HTR-8/SVneo (cell line): ENCODE measurements at regions not wholly inside any gene's neighbourhood (a gene's known extent, or its start where the extent isn't known, plus 50 kb on each side); places are given as distances from the start of the nearest gene placed in this dataset.
A peak's percentile ranks its signal among the peaks of the same experiment; 100 is the strongest.

Experiments used
- DNase-seq: peaks from one replicate; pipeline ENCODE4 v3.0.0; 2011; ENCODE audit warnings: low spot score, mixed read lengths; ENCODE audit not compliant: insufficient read length
- FAIRE-seq: peaks from 2 replicates; lab custom pipeline; 2011; peaks lifted over from hg19 to GRCh38; lab: Jason Lieb, UNC

- no peak for DNase-seq
- no peak for FAIRE-seq
Observed at GRCh38 chr9:134214386-134214765, 50.0 kb upstream of the RNU6ATAC start.

GRCh38 chr9:134214766-134215419, 50.5 kb upstream of the RNU6ATAC start:
- DNase-seq (no peak), FAIRE-seq (no peak)

DNA sequence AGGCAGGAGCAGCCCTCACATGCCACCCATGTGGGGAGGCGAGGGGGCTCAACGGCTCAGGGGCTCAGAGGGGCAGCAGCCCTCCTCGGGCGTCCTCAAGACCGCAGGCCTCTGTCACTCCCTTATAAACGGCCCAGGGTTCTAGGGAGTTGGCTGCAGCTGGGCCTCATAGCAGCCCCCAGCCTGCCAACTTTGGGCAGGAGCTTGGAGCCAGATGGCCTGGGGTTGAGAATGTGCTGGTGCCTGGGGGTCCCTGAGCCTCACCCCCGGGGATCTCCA, 51.0 kb upstream of the RNU6ATAC start:
- no peak for DNase-seq
- FAIRE-seq = no peak

DNA sequence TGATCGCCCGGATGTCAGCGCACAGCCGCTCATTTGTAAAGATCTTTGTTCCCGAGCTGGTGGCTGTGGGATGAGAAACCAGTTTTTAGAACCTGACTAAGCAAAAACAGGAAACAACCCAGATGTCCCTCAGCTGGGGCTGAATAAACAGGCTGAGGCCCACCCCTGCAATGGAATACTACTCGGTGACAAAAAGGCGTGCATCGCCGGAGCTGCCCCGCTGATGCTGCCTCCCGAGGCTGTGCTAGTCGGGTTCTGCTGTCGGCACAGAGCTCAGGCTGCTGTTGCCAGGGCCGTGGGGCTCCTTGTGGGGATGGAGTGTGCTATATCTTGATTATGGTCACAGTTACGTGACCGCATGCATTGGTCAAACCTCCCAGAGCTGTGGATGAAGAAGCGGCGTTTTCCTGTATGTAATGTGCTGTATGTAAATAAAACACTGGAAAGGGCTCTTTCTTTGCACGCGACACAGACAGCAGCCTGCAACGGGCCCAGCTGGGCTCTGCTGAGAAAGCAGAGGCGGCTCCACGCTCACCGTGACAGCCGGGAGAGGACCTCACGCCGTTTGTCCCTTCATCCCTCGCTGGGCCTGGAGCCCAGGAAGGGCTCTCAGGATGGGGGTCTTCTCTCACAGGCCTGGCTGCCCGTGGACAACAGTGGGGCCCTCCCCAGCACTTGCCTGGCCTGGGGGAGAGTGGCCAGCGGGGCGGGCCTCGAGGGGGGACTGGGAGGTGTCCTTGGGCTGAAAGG, 51.5 kb upstream of the RNU6ATAC start:
- FAIRE-seq = no peak
- DNase-seq = no peak

GRCh38 chr9:134216449-134216951, 52.1 kb upstream of the RNU6ATAC start:
- DNase-seq (no peak), FAIRE-seq (no peak)

DNA sequence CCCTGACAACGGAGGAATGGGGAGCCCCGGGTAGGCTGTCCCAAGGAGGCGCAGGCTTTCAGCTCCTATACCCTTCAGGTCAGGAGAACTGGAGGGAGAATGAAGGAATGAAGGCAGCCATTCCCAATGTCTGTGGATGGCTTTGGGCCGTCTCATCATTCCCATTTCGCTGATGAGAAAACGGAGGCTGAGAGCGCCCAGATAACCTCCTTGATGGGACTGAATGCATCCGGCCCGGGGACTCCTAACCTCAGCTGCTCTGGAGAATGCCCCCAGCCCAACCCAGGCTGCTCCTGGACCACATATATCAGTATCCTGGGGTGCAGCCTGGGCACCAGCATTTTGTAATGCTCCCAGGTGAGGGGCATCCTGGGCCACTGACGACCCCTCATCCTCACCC, 52.6 kb upstream of the RNU6ATAC start:
- DNase-seq (no peak), FAIRE-seq (no peak)

DNA sequence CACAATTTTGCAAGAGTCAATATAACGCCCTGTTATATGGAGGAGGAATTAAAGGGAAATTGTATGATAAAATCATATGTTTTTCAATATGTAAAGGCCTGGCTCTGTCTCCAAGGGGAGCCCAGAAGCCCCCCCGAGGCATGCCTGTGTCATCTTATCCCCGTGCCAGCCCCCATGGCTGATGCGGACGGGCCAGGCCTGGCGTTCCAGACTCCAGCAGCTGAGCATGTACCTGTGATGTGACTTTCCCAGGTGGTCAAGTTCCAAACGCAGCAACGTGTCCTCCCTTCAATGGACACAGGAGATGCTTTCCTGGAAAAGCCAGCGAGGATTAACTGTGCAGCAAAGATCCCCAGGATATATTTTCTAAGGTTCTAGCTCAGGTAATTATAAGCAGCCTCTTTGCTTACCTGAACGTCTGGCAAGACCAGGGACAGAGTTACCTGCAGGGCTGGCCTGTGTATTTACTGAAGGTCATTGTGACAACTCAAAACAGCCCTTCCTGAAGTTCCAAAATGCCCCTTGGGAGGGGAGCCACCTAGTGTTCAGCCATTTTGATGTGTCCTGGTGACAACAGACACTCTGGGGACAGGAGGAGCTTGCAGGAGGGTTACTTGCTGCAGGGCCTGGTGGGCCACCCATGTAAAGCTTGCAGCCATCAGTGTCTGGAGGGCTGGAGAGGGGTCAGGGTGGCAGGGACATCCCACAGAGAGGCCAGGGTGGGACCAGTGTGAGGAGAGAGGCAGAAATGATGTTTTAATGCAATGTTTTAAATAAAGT, 53.3 kb upstream of the RNU6ATAC start:
- FAIRE-seq = no peak
- no peak for DNase-seq

GRCh38 chr9:134218230-134218629, 53.9 kb upstream of the RNU6ATAC start:
- DNase-seq (no peak), FAIRE-seq (no peak)

GRCh38 chr9:134219646-134220060, 55.3 kb upstream of the RNU6ATAC start:
- FAIRE-seq (no peak), DNase-seq (no peak)

DNA sequence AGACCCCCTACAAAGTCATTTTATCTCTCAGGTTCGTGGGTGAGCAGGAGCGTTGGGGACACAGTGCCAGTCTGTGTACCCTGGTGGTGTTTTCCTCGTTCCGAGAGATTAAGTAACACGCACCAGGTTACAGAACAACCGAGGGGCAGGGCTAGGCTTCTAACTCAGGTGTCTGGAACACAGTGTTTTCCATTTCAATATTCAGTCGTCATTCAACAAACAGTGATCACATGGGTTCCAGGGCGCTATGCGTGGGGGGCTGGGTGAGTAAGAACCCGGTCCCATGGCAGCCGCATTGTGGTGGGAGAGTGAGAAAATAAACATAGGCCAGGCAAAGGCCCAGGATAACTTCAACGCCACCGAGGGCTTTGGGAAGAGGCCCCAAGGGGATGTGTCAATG, 55.9 kb upstream of the RNU6ATAC start:
- DNase-seq = no peak
- FAIRE-seq = no peak

DNA sequence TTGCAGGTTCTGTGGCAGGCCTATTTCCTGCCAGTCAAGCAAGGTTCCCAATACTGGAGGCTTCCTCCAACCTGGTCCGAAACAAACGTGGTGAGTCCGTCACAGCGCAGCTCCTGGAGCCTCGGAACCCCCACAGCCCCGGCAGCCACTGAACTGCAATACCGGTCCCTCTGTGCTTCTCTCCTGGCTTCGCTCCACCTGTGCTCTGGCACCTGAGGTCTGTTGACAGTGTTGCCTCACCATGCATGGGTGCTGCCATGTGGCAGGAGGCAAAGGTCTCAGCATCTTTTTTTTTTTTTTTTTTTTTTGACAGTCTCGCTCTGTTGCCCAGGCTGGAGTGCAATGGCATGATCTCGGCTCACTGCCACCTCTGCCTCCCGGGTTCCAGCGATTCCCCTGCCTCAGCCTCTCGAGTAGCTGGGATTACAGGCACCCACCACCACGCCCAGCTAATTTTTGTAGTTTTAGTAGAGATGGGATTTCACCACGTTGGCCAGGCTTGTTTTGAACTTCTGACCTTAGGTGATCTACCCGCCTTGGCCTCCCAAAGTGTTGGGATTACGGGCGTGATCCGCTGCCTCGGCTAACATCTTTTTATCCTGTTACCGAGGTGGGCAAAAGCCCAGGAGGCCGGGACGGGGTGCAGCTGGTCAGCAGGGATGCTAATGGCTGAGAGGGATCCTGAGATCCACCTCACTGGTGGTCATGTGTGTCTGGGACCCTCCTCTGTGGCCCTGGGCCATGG, 57.1 kb upstream of the RNU6ATAC start:
- DNase-seq = no peak
- no peak for FAIRE-seq

- no peak for FAIRE-seq
- no peak for DNase-seq
Observed at GRCh38 chr9:134222018-134222573, 57.7 kb upstream of the RNU6ATAC start.

GRCh38 chr9:134223091-134223490, 58.7 kb upstream of the RNU6ATAC start:
- FAIRE-seq (no peak), DNase-seq (no peak)

GRCh38 chr9:134223591-134224122, 59.3 kb upstream of the RNU6ATAC start:
- no peak for DNase-seq
- no peak for FAIRE-seq

GRCh38 chr9:134224127-134224526, 59.8 kb upstream of the RNU6ATAC start:
- DNase-seq (no peak), FAIRE-seq (no peak)

DNA sequence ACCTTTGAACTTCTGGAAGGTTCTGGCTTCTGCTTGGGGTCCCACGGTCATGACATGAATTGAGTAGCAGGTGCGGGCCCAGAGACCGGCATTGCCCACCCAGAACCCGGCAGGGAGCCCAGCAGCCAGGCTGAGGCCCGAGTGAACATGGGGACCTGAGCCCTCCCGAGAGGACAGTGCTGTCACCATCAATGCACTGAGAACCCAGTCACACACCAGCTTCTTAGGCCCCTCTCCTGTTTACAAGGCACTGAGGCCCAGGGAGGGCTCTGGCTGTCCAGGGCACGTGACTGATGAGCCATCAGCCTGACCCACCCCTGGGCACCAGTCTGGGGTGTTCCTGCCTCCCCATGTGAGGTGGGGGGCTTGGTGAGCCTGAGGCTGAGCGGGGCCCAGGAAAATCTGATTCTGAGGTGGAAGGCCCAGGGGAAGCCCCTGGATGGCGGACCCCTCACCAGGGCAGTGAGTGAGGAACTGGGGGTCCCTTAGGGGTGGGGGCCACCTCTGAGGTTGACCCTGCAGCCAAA, 60.3 kb upstream of the RNU6ATAC start:
- DNase-seq = no peak
- FAIRE-seq = no peak

DNA sequence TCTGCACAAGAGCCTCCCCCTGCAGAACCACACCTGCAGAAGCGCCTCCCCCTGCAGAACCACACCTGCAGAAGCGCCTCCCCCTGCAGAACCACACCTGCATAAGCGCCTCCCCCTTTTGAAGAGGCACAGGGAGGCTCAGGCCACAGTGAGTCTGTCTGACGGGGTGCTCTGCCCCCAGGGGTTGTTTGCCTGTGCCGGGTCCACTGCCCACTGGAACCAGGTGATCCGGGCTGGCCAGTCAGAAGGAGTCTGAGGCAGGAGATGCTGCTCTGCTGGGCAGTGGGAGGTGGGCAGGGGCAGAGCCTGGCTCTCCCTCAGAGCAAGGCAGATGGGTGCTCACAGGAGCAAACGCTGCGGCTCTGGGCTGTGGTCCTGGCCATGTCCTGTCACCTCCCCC, 60.8 kb upstream of the RNU6ATAC start:
- no peak for FAIRE-seq
- no peak for DNase-seq

DNA sequence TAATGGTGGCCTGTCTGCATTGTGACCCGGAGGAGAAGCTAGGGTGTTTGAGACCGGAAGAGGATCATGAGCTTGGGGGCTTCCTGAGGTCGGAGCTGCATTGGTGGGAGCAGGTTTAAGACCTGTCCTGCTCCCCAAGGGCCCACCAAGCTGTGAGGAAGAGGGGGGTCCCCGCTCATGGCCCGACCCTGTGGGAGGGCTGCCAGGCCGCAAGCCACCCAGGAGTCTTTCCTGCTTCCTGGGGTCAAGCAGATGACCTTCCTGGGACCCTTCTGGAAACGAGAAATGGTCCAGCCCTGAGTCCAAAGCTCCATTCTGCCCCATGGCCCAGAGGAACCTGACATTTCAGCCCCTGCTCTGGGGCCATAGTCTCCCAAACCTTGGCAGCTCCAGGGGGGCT, 61.5 kb upstream of the RNU6ATAC start:
- DNase-seq (no peak), FAIRE-seq (no peak)

DNA sequence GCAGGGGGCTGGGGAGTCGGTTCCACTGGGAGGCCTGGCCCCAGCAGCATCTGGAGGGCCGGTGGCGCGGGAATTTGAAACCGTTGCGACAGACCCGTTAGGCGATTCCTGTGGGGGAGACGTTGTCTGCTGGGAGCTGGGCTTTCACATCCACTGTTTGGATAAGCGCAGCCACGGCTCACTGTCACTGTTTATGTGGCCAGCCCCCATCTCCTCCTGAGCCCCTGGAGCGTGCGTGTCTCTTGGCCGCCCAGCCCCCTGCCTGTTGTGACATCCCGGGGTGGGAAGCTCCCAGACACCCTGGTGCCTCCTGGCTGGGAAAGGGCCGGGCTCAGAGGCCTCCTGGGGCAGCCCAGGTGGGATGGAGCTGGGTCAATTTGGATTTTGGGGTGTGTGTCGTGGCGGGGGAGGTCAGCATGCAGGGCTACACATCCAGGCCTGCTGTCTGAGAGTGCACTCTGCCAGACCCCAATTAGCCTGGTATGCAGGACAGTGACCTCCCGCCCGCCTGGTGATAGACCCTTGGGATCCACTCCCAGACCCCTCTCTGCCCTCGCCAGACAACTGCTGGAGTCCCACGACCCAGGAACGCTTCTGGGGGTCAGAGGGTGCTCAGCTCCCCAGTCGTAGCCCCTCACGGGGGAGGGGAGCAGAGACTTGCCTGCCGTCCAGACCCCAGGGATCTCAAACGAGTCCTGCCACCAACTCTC, 62.0 kb upstream of the RNU6ATAC start:
- DNase-seq (peak; percentile 26), FAIRE-seq (no peak)
